Spleen (tissue), 7 donors: ENCODE measurements at regions not wholly inside any gene's neighbourhood (a gene's known extent, or its start where the extent isn't known, plus 50 kb on each side); places are given as distances from the start of the nearest gene placed in this dataset.

ENCODE experiments used
- CTCF ChIP-seq, 11 experiments: fragments of 200-600 bp in 7 of 11; fragments of 450-650 bp in 4 of 11; sonication (generic) in 4 of 11; IDR thresholded peaks in 8 of 11; conservative IDR thresholded peaks in 3 of 11; 1 replicate in 7 of 11; 2 replicates in 4 of 11; pipeline versions ENCODE4 v1.4.0 to v1.8.0; 2016 to 2021; ENCODE audit warnings: antibody characterized with exemption in 11 of 11, inconsistent platforms in 4 of 11, mild to moderate bottlenecking in 1 of 11
- POLR2A ChIP-seq, 3 donors: fragments of 450-650 bp; IDR thresholded peaks; one replicate each; pipeline ENCODE4 v1.5.1; 2017; ENCODE audit warnings: antibody characterized with exemption in 3 of 3, mild to moderate bottlenecking in 1 of 3
- POLR2AphosphoS5 ChIP-seq, 3 donors: sonication (generic); formaldehyde crosslinking; IDR thresholded peaks; one replicate each; pipeline ENCODE4 v1.5.1; 2017; ENCODE audit warnings: antibody characterized with exemption in 3 of 3
- donor health status: DM: no; HTN: no; CAD: no; lungs with moderate emphysema.
- donor health status: DM: no; HTN: no; CAD: no.
- donor health status: DM: no; HTN: no; CAD: no.

DNA sequence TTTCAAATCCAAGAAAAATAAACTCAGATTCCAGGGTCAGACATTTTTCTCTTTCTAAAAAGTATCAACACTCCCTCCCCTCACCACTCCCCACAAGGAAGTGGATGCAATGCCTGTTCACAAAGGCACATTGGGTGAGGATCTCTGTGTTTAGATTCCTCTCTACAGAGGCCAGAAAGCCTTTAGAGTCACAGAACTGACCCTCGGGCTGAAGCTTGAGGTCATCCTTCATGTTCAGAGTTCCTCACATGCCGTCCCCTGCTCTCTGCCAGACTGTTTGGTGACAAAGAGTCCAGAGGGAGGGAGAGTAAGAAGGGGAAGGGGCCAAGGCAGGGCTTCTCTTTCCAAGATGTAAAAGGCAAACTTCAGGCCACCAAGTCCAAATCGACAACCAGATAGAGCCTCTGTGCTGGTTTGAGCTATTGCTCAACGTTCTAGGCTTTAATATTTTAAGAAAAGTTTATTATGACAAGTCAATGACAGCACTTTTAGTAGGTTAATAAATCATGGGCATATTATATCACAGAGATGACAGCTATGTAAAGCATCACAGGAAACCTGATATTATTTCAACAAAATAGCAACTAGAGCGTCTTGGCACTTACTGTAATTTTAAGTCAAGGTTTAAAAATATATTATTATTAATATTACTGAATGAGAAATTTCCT, 269.4 kb downstream of the ETAA1 start:
- TF ChIP-seq POLR2AphosphoS5 (IDR thresholded peaks at IDR 0.05) = peak in 1 of 3 donors; percentile 65
- TF ChIP-seq CTCF (IDR thresholded peaks at IDR 0.05 in 8 of 11, conservative IDR thresholded peaks at IDR 0.05 in 3 of 11) = no peak
- no peak for TF ChIP-seq POLR2A (IDR thresholded peaks at IDR 0.05)
